Activated CD8-positive, alpha-beta memory T cell treated with anti-CD3 and anti-CD28 coated beads, Interleukin-2, amount 50 U/mL, for 1 hour (primary cell): ENCODE measurements at regions not wholly inside any gene's neighbourhood (a gene's known extent, or its start where the extent isn't known, plus 50 kb on each side); places are given as distances from the start of the nearest gene placed in this dataset.
"Not testable (repeated sequence)": the region's sequence is repeated elsewhere in the genome, so short reads cannot be mapped to it uniquely, and the experiment has no call there.

ENCODE experiments used
- DNase-seq: peaks from one replicate; pipeline ENCODE4 v3.0.0-alpha.2; 2020; ENCODE audit errors: extremely low read depth

DNA sequence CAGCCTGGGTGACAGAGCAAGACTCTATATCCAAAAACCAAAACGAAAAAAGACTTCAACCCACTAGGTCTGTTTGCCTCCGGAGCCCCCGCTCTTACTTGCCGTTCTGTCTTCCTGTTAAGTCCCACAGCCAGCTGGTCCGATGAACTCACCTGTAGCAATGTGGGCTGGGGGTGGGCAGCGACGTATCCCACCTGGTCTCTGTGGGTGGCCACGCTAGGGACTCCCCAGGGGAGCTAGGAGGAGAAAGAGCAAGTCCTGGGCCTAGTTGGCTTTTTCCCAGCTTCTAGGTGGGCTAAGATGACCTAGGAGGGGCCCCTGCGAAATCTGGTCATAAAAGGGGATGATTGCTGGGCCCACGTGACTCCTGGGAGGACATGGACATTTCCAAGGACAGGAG lies 166.0 kb upstream of the KCNG1 start:
- no peak for DNase-seq

DNA sequence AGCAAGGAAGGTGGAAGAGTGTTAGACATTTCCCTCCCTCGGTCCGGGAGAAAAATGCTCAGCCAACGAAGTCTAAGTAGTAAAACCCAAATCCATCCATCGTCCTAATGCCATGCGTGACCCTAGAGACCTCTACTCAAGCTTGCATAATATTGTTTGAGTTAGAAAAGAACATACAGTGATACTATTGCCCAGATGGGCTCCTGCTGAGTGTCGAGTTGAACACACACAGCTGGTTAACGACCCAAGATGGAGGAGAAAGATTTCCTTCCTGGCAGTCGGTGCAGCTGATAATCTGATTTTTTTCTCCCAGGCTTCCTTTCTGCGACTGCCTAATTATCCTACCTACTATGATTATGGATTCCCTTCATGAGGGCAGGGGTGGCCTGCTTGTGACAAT lies 164.4 kb upstream of the KCNG1 start:
- no peak for DNase-seq

DNA sequence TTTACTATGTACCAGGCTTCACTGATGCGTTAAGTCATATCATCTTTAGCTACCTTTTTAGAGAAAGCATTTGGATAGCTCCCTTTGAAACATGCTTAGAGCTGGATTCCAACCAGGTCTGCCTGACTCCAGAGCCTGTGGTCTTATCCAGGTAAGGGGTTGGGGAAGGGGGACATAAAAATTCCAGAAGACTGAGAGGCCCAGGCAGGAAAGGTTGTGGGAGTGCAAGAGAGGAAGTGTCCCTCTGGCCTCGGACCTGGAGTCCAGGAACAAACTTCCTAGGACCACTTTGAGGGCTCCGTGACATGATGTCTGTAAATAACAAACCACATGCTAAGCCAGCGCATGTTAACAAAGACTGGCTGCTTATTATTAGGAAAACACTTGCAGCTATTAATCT lies 163.0 kb upstream of the KCNG1 start:
- no peak for DNase-seq

DNA sequence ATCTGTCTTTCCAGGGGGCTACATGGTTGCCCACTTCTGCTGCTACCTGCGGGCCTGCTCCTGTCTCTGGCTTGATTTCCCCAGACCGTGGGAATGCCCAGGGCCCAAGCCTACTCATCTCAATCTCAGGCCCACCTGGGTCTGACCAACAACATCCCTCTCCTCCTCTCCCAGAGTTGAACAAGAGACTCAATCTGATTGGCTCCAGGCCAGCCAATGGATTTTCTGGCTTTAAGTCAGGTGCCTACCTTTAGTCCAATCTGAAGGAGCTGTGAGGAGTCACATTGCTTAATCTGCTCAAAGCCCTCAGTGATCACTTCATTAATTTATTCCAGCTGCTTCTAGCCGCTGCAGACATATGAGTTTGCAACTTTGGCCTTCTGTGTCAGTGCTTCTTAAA lies 162.4 kb upstream of the KCNG1 start:
- no peak for DNase-seq

DNA sequence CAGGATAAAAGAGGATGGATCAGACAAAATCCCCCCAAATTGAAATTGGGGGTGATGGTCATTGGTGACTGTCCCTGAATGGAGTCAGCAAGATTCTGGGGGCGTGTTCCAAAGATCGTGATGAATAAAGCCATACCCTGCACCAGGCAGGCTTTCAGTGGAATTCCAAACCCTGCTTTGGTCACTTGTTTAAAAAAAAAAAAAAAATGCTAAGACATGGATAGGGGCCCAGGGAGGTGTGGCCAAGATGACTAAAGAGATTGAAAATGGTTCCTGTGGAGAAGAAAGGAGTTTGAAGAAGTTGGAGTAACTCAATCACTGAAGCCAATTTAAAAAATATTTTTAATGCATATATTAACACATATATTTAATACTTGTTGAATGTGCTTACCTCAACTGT lies 161.4 kb upstream of the KCNG1 start:
- DNase-seq: no peak

DNA sequence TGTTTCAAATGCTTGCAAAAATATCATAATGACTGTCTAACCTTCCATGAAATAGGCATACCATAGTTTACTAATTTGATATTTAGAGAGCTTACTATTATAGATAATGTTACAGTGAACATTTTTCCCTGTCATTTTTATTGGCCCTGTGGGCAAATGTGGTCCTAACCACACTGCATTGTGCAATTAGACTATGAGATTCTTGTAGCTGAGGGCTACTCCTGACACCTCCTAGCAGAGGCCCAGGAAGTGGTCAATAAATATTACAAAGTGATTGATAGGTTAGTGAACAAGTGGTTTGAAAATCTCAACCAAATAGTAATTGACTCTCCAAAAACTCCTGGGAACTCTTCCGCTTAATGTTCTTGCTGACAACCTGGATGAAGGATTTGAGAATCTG lies 160.5 kb upstream of the KCNG1 start:
- no peak for DNase-seq

DNA sequence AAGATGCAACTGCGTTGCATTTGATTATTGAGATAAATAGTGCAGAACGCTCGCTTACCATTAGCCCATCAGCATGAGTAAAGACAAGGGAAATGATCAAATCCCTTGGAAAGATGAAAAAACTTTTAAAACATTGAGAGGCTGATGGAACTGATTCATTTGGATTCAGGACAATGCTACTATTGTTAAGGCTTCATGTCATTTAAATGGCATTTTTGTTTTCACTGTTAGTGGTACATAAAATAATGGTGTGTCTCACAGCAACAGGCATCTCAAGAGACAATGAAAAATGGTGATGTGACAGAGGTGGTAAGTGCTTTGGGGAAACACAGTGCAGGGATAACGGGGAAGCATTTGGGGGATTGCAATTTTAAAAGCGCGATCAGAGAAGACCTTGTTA lies 159.7 kb upstream of the KCNG1 start:
- no peak for DNase-seq

DNA sequence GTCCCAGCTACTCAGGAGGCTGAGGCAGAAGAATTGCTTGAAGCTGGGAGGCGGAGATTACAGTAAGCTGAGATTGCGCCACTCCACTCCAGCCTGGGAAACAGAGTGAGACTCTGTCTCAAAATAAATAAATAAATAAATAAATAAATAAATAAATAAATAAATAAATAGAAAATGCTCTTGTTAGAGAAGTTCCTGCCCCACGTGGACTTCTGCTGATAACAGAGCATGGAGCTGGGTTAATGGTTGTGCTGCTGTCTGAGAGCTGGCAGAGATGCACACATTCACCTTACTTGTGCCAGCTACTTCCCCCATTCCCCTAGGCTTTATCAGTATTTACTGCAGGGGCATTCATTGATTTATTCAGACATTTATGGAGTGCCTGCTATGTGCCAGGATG lies 155.2 kb upstream of the KCNG1 start:
- no peak for DNase-seq

DNA sequence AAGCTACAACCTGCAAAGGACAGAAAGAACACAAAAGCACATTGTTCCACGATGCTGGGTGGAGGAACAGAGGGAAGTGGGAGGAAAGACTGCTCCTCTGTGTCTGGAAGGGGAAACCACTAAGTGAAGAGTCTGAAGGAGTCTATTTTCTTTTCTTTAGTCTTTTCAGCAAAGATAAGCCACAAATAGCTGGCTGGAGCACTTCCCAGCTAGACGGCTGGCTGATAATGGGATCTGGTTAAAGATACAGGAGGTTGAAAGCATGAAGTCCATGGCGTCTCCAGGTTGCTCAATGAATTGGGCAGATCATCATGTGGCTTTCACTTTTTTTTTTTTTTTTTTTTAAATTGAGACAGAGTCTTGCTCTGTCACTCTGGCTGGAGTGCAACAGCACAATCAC lies 154.0 kb upstream of the KCNG1 start:
- DNase-seq: no peak

DNA sequence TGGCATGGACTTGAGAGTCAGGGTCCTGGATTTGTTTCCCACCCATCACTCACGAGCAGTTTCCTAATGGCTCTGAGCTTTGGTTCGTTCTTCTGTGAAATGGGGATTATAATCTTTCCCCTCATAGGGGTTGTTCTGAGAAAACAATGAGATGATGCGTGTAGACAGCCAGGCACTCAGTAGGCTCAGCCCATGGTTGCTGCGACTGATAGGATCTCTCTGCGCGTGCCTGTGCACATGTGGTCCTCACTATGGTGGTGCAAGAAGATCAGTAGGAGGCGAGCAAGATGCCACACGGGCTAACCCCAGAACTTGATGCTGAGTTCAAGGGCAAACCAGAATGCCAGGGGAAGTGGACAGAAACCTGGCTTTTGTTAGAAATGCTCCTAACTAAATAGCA lies 153.5 kb upstream of the KCNG1 start:
- DNase-seq: no peak

DNA sequence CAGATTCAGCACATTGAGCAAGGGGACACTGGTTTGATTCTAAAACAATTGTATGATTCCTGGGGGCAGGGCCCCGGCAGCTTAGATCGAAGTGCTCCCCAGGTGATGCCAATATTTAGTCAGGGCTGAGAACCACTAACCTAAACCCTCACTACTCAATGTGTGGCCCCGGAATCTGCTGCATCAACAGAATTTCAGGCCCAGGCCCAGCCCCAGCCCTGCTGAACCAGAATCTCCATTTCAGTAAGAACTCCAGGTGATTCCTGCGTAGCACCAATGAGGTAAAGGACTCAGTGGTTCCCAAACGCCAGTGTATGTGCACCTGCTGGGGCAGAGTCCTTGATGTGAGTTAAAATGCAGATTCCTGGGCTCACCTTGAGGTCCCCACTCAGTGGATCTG lies 152.8 kb upstream of the KCNG1 start:
- no peak for DNase-seq

DNA sequence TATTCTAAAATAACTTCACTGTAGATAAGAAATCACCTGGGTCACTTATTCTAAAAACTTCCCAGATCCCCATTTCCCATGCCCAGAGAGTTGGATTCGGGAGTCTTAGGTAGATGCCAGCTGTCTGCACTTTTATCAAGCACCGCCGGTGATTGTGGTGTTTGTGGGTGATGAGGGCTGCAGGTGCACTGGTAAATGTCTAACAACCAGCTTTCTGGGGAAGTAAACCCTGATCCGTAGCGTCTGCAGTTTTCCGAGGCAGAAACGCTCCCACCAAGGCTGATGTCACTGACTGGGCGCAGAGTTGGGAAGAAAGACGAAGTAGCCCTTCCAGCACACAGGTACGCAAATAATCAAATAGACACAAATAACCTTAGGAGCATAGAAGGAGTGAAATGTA lies 152.2 kb upstream of the KCNG1 start:
- DNase-seq: no peak

DNA sequence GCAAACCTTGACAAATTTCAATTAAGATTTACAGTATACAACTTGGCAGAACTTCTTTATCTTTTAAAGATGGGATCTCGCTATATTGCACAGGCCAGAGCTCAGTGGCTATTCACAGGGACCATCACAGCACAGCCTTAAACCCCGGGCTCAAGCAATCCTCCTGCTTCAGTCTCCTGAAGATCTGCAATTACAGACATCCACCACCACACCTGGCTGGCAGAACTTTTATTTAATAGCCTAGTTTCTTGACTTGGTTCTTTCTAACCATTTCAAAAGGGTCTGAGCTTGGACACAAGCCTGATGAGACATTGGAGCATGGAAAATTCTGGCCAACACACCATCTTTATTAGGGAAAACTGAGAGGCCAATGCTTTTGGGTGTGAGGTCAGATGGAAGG lies 151.6 kb upstream of the KCNG1 start:
- no peak for DNase-seq

DNA sequence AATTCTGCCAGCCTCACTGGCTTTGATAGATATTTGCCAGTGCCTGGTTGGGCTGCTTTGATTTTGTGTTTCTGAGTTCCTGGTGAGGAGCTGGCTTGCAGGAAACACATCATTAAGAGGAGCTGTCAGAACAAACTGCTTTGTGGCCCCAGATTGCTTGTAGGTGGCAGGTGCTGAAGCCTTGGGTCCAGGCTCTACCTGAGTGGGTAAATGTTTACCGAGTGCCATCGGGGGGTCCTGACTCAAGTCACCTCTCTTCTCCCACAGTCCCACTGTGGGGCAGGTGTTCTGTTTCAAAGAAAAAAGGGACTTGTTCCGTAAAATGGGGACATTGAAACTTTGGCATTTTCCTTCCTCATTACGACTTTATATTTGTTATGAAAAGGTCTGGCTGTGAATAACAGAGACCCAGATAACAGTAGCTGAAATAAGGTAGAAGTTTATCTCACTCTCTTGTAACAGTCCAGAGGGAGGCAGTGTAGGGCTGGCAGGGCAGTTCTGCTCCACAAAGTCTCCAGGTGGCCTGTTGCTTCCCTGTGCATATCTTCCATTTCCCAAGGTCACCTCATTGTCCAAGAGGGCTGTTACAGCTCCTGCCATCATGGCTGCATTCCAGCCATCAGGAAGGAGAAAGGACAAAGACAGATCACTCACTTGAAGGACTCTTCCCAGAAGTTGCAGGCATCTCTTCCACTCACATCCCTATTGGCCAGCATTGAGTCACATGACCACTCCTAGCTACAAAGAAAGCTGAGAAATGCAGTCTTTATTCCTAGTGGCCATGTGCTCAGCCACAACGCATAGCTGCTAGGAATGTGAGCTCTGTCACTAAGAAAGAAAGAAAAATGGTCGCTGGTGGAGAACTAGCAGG lies 149.9 kb upstream of the KCNG1 start:
- no peak for DNase-seq

DNA sequence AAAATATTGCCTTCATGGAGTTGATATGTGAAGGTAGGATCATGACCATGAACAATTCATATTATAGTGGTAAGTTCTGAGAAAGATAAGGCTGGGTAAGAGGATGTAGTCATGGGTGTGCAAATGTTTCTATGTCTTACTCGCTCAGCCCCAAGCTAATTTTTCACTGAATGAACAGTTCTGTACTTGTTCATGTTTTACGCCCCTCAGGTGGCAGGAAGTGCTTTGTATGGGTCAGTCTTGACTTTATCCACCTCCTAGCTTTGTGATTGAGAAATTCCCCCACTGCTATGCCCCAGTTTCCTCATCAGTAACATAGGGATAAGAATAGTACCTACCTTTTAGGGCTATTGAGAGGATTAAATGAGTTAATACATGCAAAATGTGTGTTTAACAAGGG lies 148.2 kb upstream of the KCNG1 start:
- no peak for DNase-seq

DNA sequence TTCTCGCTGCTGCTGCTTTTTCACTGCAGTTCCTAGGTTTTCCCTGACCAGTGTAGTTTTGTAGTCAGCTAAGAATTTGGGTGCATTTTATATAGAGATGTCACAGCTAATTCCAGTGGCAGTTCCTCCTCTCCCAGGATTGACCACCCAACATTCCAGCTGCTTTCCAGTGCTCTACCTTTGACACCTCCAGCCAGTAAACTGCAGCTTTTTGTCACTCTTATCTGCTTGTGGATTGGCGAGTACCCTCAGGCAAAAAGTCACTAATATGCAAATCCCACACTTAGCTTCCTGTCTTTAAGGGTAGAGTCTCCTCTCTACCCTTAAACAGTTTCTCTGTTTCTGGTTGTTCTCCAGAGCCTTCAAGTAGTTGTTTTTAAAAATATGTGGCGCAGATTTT lies 146.9 kb upstream of the KCNG1 start:
- no peak for DNase-seq

DNA sequence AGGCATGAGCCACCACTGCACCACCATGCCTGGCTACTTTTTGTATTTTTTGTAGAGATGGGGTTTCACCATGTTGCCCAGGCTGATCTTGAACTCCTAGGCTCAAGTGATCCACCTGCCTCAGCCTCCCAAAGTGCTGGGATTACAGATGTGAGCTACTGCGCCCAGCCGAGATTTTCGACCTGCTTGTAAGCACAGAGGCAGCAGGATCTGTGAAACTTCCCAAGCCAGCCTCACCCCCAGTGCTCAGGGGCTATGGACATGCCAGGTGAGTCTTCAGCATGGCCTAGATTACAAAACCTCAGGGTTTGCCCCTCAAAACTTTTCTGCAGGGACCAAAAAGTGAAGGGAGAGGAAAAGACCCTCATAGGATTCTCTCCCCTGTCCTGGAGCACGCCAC lies 145.0 kb upstream of the KCNG1 start:
- DNase-seq: not testable (repeated sequence)

DNA sequence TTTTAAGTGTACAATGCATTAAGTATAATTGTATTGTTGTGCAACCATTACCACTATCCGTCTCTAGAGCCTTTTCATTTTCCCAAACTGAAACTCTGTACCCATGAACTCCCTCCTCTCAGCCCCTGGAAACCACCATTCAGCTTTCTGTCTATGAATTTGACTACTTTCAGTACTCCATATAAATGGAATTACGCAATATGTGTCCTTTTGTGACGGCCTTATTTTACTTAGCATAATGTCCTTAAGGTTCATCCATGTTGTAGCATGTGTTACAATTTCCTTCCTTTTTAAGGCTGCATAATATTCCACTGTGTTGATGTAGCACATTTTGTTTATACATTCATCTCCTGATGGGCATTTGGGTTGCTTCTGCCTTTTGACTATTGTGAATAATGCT lies 143.6 kb upstream of the KCNG1 start:
- no peak for DNase-seq

DNA sequence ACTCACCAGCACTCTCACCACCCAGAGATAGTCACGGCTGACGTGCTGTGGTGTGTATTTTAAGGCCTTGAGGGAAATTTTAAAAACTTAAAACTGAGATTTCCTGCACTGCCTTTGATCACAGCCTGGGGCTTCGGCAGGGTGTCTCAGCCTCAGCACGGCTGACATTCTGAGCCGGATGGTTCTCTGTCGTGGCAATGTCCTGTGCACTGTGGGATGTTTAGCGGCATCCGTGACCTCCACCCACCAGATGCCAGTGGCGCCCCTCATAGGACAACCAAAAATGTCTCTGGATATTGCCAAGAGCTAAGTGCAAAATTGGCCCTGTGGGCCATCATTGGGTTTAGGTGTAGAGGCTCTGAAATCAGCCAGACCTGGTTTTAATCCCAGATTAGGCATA lies 142.2 kb upstream of the KCNG1 start:
- DNase-seq: no peak

DNA sequence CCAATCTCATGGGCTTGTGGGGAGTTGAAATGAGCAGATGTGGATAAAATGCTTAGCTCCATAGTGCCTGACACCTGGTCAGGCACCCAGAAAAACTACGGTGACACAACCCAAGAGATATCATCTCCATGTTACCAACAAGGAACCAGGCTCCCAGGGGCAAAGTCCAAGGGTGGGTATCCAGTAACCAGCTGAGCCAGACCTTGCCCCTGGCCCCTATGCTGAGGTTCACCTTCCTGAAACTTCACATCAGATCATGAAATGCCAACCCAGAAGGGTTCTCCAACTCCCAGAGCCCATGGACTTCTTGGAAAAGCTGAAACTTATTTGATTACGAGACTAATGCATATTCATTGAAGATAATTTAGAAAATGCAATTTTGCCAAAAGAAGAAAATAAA lies 141.8 kb upstream of the KCNG1 start:
- DNase-seq: no peak

DNA sequence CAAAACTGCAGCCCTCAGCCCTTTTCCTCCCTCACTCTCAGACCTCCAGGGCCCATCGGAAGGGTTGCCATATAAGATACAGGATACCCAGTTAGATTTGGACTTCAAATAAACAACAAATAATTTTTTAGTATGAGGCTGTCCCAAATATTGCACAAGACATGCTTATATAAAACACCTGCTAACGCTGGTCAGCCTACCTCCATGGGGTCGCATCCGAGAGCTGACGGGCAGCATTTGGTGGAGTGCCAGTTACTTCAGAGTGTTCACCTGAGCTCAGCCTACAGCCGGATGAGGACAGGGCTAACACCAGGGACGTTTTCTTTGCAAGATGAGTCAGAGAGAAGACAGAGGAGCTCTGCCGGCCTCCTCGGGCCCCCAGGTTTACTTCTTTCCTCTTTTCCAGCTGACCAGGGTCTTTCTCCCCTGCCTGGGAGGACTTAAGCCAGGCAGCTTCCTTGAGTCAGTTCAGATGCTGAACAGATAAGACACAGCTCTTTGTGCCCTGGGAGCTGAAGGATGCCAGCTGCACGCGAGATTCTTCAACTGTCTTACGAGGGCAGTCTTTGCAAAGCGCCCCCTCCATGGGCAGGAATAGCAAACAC lies 141.2 kb upstream of the KCNG1 start:
- DNase-seq: no peak

DNA sequence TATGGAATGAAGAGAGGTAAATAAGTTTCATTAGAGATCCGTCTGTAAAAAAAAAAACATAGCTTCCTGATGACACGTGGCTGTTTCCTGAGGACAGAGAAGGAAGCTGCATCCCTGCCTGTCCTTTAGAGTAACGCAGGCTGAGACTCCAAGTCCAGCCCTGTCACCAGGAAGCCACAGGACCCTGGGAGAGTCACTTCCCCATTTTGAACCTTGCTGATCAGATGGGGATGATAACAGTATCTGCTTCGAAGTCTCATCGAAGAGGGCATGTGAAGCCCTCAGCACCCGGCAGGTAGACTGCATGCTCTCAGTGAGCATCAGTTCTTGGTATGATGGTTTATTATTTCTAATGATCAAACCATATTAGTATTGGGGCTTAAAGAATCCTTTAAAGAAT lies 139.1 kb upstream of the KCNG1 start:
- DNase-seq: no peak

DNA sequence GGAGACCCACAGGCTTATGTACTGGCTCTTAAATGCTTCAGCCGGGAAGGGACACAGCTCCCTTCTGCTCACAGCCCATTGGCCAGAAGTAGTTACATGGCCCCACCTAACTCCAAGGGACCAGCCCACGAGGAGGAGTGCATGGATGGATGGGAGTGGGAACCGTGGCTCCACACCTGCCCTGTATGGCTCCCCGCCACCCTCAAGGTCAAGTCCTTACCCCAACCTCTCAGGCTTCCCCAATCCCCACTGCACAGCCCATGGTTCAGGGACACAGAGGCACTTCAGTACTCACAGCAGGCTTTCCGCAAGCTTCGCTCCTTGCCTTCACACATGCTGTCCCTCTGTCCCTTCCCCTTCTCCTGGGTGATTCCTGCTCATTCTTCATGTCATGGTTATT lies 137.9 kb upstream of the KCNG1 start:
- no peak for DNase-seq

DNA sequence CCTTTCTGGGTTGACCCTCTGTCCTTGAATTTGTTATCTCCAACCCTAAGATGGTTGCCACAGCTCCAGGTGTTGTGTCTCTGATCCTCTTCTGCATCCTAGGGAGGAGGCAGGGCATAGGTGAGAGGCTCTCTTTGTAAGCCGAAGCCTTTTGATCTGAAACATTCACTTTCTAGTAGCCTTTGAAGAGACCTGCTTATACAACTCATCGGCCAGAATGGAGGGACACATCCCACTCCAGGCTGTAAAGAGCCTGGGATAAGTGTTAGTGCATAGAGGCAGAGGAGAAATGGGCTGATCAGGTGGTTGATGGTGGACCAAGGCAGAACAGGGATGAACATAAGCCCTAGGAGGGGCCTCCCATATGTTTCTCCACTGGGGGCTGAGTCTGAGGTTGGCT lies 137.1 kb upstream of the KCNG1 start:
- DNase-seq: no peak
